Liver (tissue), 8 donors: ENCODE measurements at regions not wholly inside any gene's neighbourhood (a gene's known extent, or its start where the extent isn't known, plus 50 kb on each side); places are given as distances from the start of the nearest gene placed in this dataset.

Source experiments
- DNase-seq: peaks from one replicate; pipeline ENCODE4 v3.0.0-alpha.2; 2017; ENCODE audit warnings: low spot score
- H3K27ac ChIP-seq, 2 donors: one replicate each; pipeline ENCODE4 v1.7.0; 2013; ENCODE audit warnings: inconsistent platforms in 2 of 2, low read length in 2 of 2, control low read depth in 1 of 2, low read depth in 1 of 2, mild to moderate bottlenecking in 1 of 2
- H3K27me3 ChIP-seq, 4 donors: one replicate each; pipeline versions ENCODE4 v1.6.1 to v1.7.0; 2013; ENCODE audit warnings: low read length in 3 of 4, inconsistent platforms in 1 of 4, mild to moderate bottlenecking in 1 of 4, moderate library complexity in 1 of 4; ENCODE audit not compliant: control insufficient read depth in 4 of 4, insufficient read depth in 4 of 4
- H3K36me3 ChIP-seq, 4 donors: one replicate each; pipeline versions ENCODE4 v1.6.1 to v1.7.0; 2013; ENCODE audit warnings: low read length in 3 of 4, mild to moderate bottlenecking in 3 of 4, low read depth in 1 of 4, moderate library complexity in 1 of 4; ENCODE audit not compliant: control insufficient read depth in 4 of 4, insufficient read depth in 3 of 4
- H3K4me1 ChIP-seq, 4 donors: one replicate each; pipeline versions ENCODE4 v1.6.1 to v1.7.0; 2013; ENCODE audit warnings: low read length in 3 of 4, mild to moderate bottlenecking in 3 of 4, moderate library complexity in 1 of 4; ENCODE audit not compliant: control insufficient read depth in 4 of 4, insufficient read depth in 4 of 4
- H3K4me3 ChIP-seq, 3 donors: one replicate each; pipeline versions ENCODE4 v1.6.1 to v1.7.0; 2013; ENCODE audit warnings: low read length in 3 of 3, control low read depth in 1 of 3, low read depth in 1 of 3, mild to moderate bottlenecking in 1 of 3
- H3K9ac ChIP-seq, 2 donors: one replicate each; pipeline ENCODE4 v1.7.0; 2013; ENCODE audit warnings: low read length in 2 of 2, mild to moderate bottlenecking in 2 of 2, moderate library complexity in 2 of 2, control low read depth in 1 of 2, low read depth in 1 of 2
- H3K9me3 ChIP-seq, 4 donors: one replicate each; pipeline versions ENCODE4 v1.6.1 to v1.7.0; 2013; ENCODE audit warnings: low read length in 3 of 4; ENCODE audit not compliant: control insufficient read depth in 4 of 4
- ATF3 ChIP-seq: IDR thresholded peaks from 2 replicates; pipeline ENCODE4 v1.6.1; 2016; ENCODE audit warnings: antibody characterized with exemption
- CTCF ChIP-seq: fragments of 150-350 bp; IDR thresholded peaks from 2 replicates; pipeline ENCODE4 v1.5.1; 2017; ENCODE audit warnings: improper control_type of control experiment, low read depth, low read length; ENCODE audit not compliant: missing input control
- EGR1 ChIP-seq, 2 donors: IDR thresholded peaks; 2 replicates each; pipeline ENCODE4 v1.6.1; 2016 to 2018; ENCODE audit warnings: antibody characterized with exemption in 2 of 2, low read depth in 2 of 2
- FOXA1 ChIP-seq: IDR thresholded peaks from 2 replicates; pipeline ENCODE4 v1.6.1; 2016; ENCODE audit warnings: antibody characterized with exemption
- FOXA2 ChIP-seq: IDR thresholded peaks from 2 replicates; pipeline ENCODE4 v1.6.1; 2016; ENCODE audit warnings: antibody characterized with exemption
- GABPA ChIP-seq, 2 donors: IDR thresholded peaks in 1 of 2; conservative IDR thresholded peaks in 1 of 2; 2 replicates each; pipeline ENCODE4 v1.6.1; 2016; ENCODE audit warnings: antibody characterized with exemption in 2 of 2, mild to moderate bottlenecking in 1 of 2, moderate library complexity in 1 of 2
- HNF4A ChIP-seq, 2 donors: conservative IDR thresholded peaks; 2 replicates each; pipeline ENCODE4 v1.6.1; 2016; ENCODE audit warnings: antibody characterized with exemption in 2 of 2, mild to moderate bottlenecking in 2 of 2
- HNF4G ChIP-seq: IDR thresholded peaks from 2 replicates; pipeline ENCODE4 v1.6.1; 2016; ENCODE audit warnings: antibody characterized with exemption
- JUND ChIP-seq, 2 donors: IDR thresholded peaks; 2 replicates each; pipeline ENCODE4 v1.6.1; 2016; ENCODE audit warnings: antibody characterized with exemption in 2 of 2
- MAX ChIP-seq: IDR thresholded peaks from 2 replicates; pipeline ENCODE4 v1.6.1; 2016; ENCODE audit warnings: antibody characterized with exemption
- NR2F2 ChIP-seq: IDR thresholded peaks from 2 replicates; pipeline ENCODE4 v1.6.1; 2016; ENCODE audit warnings: antibody characterized with exemption
- RAD21 ChIP-seq, 2 donors: IDR thresholded peaks; 2 replicates each; pipeline ENCODE4 v1.6.1; 2016; ENCODE audit warnings: antibody characterized with exemption in 2 of 2, mild to moderate bottlenecking in 2 of 2
- REST ChIP-seq: IDR thresholded peaks from 2 replicates; pipeline ENCODE4 v1.6.1; 2016; ENCODE audit warnings: antibody characterized with exemption, mild to moderate bottlenecking
- RXRA ChIP-seq, 2 donors: IDR thresholded peaks; 2 replicates each; pipeline ENCODE4 v1.6.1; 2017 to 2018; ENCODE audit warnings: antibody characterized with exemption in 2 of 2, mild to moderate bottlenecking in 1 of 2
- TAF1 ChIP-seq: conservative IDR thresholded peaks from 2 replicates; pipeline ENCODE4 v1.6.1; 2016; ENCODE audit warnings: antibody characterized with exemption, mild to moderate bottlenecking
- YY1 ChIP-seq: IDR thresholded peaks from 2 replicates; pipeline ENCODE4 v1.6.1; 2016; ENCODE audit warnings: antibody characterized with exemption, mild to moderate bottlenecking
- ZBTB33 ChIP-seq: IDR thresholded peaks from 2 replicates; pipeline ENCODE4 v1.6.1; 2016; ENCODE audit warnings: antibody characterized with exemption
- WGBS: extraction: QIAGEN DNeasy Blood & Tissue Kit; methylation state at CpG from one replicate; pipeline ENCODE4 v1.1.7; 2013; 5-methylcytosine and 5-hydroxymethylcytosine counted together
- donor health status: healthy.
- donor health status: healthy.
- donor health status: healthy.
- donor health status: healthy.
- donor health status: healthy.

GRCh38 chr22:48975886-48976285 is 851.8 kb downstream of the BRD1 start:
- no peak for TF ChIP-seq HNF4A (conservative IDR thresholded peaks at IDR 0.05)
- no peak for TF ChIP-seq TAF1
- TF ChIP-seq REST = no peak
- no peak for TF ChIP-seq RAD21 (IDR thresholded peaks at IDR 0.05)
- TF ChIP-seq ZBTB33 = no peak
- no peak for TF ChIP-seq FOXA1
- no peak for TF ChIP-seq EGR1 (IDR thresholded peaks at IDR 0.05; ENCODE audit: low read depth in 2 of 2)
- TF ChIP-seq HNF4G = no peak
- TF ChIP-seq JUND (IDR thresholded peaks at IDR 0.05) = no peak
- no peak for TF ChIP-seq FOXA2
- no peak for TF ChIP-seq MAX
- TF ChIP-seq ATF3 = no peak
- no peak for TF ChIP-seq NR2F2
- no peak for TF ChIP-seq RXRA (IDR thresholded peaks at IDR 0.05)
- H3K4me1 ChIP-seq = no peaks in the 10 kb centered on the region
- peaks cover 0 to 4% (median under 1%) of the 10 kb centered on the region in 4 donors for H3K9me3 ChIP-seq
- H3K4me3 ChIP-seq = no peak overlapping the region
- H3K9ac ChIP-seq = no peak overlapping the region
- WGBS = 69% methylated on average over 3 of the region's 3 CpGs
- no peak for DNase-seq
- H3K36me3 ChIP-seq = no peaks in the 10 kb centered on the region
- H3K27ac ChIP-seq = no peak overlapping the region
- peaks cover 0 to 3% (median 0%) of the 10 kb centered on the region in 4 donors for H3K27me3 ChIP-seq

- Histone ChIP-seq H3K27ac (no peak overlapping the region), H3K9ac (no peak overlapping the region), H3K27me3 (peaks cover 0 to 3% (median 0%) of the 10 kb centered on the region in 4 donors), H3K4me3 (no peak overlapping the region), H3K4me1 (no peaks in the 10 kb centered on the region), H3K9me3 (peaks cover 0 to 4% (median under 1%) of the 10 kb centered on the region in 4 donors), H3K36me3 (no peaks in the 10 kb centered on the region)
- WGBS = 78% methylated on average over 13 of the region's 13 CpGs
- no peak for DNase-seq
- TF ChIP-seq EGR1 (IDR thresholded peaks at IDR 0.05; ENCODE audit: low read depth in 2 of 2) (no peak), ZBTB33 (no peak), NR2F2 (no peak), JUND (IDR thresholded peaks at IDR 0.05) (no peak), HNF4G (no peak), ATF3 (no peak), CTCF (no peak), MAX (no peak), RXRA (IDR thresholded peaks at IDR 0.05) (no peak), FOXA1 (no peak), YY1 (no peak), RAD21 (IDR thresholded peaks at IDR 0.05) (no peak), GABPA (IDR thresholded peaks at IDR 0.05 in 1 of 2, conservative IDR thresholded peaks at IDR 0.05 in 1 of 2) (no peak), HNF4A (conservative IDR thresholded peaks at IDR 0.05) (no peak), FOXA2 (no peak)
Measured at GRCh38 chr22:48975316-48975741, 852.3 kb downstream of the BRD1 start.
